Ecto neural progenitor cell (in vitro differentiated cells): ENCODE measurements at regions not wholly inside any gene's neighbourhood (a gene's known extent, or its start where the extent isn't known, plus 50 kb on each side); places are given as distances from the start of the nearest gene placed in this dataset.
"Not testable (repeated sequence)": the region's sequence is repeated elsewhere in the genome, so short reads cannot be mapped to it uniquely, and the experiment has no call there.

Experiments used
- DNase-seq: peaks from one replicate; pipeline ENCODE4 v3.0.0-alpha.2; 2018; ENCODE audit warnings: low spot score

GRCh38 chr5:56658972-56659371, 156.4 kb upstream of the MAP3K1 start:
- DNase-seq = no peak

DNA sequence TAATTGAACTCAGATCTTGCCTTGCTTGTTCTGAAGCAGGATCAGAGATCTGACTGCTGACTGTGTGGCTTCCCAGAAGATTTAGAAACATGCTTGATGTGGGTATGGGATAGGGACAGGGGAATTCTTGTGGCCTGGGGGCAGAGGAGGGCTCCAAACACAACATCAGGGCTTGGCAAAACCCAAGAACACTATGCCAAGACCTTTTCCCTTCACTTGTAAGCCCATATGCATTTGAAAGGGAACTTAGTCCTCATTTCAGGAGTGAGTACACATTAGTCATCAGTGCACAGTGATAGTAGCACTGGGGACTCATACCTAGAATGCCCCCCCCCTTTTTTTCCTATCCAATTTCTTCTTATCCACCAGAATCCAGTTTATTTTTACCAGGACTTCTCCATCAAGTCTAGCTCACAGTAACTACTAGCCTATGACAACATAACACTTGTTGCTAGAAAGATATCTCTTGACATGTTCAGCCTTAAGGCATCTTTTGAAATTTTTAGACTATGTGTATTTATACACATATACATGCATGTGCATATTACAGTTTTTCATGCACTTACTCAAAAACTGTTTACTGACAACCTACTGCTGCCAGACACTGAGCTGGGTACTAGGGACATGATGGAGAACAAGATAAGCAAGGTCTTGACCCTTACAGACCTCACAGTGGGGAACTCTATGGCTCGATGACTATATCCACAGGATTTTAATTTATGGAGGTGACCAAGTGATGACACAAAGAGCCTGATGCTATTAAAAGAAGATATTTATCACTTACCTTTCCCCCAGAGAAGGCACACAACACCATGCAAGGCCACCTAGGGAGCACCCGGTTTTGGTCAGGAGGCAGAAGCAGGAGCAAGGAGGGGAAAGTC, 158.3 kb upstream of the MAP3K1 start:
- no peak for DNase-seq

- DNase-seq = no peak
Observed at GRCh38 chr5:56651893-56652292, 163.5 kb upstream of the MAP3K1 start.

- DNase-seq = no peak
Observed at GRCh38 chr5:56650386-56650785, 165.0 kb upstream of the MAP3K1 start.

DNA sequence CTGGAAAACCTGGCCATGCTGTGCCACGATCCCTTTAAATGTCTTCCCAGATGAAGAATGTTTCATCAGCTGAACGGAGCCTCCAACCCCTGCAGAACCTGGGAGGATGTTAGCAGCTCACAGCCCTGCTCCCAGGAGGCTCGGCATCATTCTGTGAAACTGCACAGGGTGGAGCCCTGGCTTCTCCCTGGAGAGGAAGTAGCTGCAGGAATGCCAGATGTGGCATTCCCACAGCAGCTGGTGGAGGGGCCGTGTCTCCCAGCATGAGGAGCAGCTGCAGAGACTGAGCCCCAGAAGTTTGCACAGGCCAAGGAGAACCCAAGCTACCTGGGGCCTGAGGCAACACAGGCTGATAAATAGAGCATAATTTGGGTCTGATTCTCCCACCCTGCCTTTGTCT, 165.8 kb upstream of the MAP3K1 start:
- DNase-seq = no peak

DNA sequence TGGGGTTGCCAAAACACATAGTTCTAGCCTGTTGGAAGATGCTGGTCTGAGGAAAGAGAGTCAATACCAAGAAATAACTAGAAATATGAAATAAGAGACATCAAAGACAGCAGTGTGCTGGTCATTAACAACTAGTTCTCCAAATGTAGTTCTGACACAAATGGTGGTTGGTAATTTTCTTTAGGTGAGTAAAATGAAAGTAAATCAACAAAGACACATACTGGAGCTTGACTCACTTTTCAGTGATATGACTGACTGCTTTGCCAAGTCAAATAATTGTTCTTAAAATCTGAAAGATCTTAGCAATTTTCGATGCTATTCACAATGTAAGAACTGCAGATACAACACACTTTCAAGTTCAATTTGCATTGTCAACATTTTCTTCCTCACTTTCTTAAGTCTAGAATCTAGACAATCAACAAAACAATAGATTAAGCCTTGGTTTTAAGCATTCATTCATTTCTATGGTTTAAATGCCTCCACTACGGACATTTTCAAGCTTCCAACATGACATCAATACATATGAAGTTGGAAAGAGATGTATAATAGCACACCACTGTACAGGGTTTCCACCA, 166.8 kb upstream of the MAP3K1 start:
- DNase-seq = no peak

- DNase-seq = no peak
Observed at GRCh38 chr5:56647099-56647850, 168.1 kb upstream of the MAP3K1 start.

DNA sequence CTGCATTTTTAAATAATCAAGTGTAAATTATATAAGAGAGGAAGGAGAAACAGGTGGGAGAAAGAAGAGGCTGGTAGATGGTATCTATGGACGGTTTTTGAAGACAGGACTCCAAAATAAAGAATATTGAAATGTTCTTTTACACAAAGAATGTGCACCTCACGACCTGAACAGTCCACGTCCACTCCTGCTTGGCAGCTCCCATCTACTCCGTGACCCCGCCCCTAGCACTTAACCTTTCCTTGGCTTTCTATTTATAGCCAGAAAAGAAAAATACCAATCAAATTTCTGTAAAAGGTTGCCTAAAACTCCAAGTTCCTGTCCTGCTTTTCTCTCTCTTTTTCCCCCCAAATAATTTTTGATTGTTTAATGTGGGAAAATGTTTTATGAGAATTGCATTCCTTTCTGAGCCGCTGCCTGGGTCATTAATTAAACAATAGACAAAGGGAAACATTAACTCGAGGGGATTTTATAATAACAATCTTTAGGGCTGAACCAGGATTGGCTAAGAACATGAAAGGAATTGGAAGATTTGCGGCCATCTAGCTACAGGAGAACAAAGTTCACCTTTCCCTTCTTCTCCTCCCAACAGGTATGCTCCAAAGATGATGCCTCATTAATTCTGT, 173.6 kb upstream of the MAP3K1 start:
- no peak for DNase-seq

- no peak for DNase-seq
Observed at GRCh38 chr5:56640763-56641406, 174.5 kb upstream of the MAP3K1 start.

DNA sequence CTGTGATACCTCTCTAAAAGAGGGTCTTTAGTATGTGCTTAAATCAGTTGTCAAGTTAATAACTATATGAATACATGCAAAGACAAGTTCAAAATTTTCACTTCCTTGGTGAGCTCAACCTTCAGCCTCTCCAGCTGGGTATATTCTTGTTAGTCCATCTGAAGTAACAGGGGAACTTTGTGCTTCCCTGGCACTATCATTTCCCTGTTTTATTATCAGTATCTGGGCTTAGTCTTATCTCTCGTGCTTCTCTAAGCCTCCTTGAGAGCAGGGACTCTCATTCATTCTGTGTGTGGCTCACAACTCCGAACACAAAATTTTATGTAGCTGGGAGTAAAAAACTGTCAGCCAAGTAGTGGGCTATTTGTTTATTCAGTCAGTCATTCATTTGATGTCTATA, 175.9 kb upstream of the MAP3K1 start:
- DNase-seq = no peak

DNA sequence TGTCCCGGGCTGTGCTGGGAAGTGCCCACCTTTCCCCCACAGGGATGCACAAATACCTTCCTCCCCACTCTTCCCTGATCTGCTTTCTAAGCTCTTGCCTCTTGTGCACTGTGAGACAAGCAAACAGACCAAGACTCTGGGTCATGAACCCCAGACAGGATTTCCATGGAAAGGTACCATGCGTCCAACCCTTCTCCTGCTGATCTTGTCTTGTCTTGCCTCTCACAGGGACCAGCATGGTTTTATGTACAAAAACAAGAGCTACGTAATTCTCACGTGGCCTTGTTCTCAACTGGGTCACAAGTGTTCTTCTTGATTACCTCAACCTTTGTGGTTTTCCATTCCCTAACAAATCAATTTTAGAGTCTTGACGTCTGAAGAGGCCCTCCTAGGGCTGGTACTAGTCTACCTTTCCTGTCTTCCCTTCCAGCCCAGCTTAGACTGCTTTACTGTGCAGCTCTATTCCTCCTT, 176.5 kb upstream of the MAP3K1 start:
- DNase-seq = no peak

DNA sequence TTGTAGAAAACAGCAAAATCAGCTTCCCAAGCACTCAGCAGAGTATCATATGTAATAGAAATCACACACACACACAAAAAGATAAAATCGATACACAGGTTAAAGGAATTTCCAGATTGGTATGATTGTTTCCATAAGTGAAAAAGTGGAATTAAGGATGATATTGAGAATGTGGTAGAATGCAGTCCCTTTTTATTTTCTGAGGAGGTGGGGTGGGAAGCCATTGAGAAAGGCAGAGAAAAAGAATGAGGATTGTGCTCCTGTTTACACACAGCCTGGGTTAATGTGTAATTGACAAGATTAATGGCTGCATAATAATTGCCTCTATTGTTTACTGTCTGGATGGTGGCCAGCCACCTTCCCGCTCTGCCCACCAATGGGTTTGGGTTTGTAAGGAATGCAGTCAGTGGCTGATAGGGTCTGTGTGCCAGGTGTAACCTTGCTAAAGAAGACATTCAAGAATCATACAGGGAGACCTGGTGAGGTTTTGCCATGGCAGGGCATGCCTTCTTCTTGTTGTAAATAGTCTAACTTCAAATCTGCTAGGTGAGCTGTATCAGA, 177.2 kb upstream of the MAP3K1 start:
- DNase-seq = no peak

GRCh38 chr5:56637321-56637920, 177.9 kb upstream of the MAP3K1 start:
- DNase-seq = no peak

DNA sequence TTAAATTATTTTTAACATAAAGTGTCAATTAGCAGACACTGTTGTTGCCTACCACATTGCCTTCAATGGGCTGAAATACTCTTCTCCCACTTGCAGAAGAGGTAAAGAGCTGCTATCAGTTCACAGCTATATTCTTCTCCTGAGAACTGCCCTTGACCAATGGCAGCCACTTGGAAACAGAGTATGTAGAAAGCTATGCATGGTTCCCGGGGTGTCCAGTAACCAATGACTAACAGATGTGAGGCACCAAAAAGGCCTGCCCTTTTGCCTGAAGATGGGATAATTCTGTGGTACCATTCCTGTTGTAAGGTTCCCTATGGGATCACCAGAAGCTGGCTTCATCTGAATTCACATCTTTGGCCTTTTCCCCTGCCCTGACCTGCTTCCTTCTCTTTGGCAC, 181.4 kb upstream of the MAP3K1 start:
- no peak for DNase-seq

- no peak for DNase-seq
Observed at GRCh38 chr5:56632939-56633338, 182.4 kb upstream of the MAP3K1 start.

- no peak for DNase-seq
Observed at GRCh38 chr5:56632199-56632598, 183.2 kb upstream of the MAP3K1 start.

DNA sequence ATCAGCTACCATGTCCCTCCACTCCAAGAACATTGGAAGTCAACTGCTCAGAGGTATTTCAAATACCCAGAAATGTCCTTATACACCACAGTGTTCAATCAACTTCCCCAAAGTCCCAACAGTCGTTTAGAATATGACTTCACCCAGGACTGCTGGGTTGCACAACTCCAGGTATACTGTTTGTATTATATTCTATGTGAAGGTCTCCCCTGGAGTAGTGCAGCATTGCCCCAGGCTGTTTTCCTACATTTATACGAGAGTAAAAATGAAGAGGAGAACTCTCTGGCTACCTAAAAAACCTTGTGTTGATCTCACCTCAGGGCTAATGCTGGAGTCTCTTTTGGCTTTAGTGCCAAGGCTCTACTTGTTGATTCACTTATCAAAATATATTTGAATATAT, 183.6 kb upstream of the MAP3K1 start:
- no peak for DNase-seq

DNA sequence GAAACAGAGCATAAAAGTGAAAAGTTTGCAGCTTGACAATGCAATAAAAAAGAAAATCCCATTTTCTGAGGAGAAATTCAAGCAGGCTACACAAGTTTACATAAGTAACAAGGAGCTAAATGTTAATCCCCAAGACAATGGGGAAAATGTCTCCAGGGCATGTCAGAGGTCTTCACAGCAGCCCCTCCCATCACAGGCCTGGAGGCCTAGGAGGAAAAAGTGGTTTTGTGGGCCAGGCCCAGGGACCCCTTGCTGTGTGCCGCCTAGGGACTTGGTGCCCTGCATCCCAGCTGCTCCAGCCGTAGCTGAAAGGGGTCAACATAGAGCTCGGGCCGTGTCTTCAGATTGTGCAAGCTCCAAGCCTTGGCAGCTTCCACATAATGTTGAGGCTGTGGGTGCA, 186.7 kb upstream of the MAP3K1 start:
- not testable (repeated sequence) for DNase-seq

DNA sequence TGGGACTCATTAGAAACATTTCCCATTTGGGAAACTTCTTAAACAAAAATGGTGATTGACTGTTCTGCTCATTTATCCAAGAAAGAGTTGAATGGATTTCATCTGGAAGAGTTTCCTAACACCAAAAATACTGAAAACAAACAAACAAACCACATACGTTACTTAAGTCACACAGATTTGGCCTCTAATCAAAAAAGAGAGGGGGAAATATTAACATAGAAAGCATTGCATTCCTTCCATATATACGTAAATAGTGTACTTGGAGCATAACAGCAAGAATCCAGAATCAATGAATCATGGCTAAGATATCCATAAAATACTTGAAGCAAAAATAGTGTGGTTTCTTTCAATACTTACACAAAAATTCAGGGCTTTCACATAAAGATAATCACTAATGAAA, 189.8 kb upstream of the MAP3K1 start:
- DNase-seq = no peak

- no peak for DNase-seq
Observed at GRCh38 chr5:56624751-56625150, 190.6 kb upstream of the MAP3K1 start.

- DNase-seq = no peak
Observed at GRCh38 chr5:56622141-56622540, 193.2 kb upstream of the MAP3K1 start.
